ENCODE measurements at regions not wholly inside any gene's neighbourhood (a gene's known extent, or its start where the extent isn't known, plus 50 kb on each side); places are given as distances from the start of the nearest gene placed in this dataset.

DNA sequence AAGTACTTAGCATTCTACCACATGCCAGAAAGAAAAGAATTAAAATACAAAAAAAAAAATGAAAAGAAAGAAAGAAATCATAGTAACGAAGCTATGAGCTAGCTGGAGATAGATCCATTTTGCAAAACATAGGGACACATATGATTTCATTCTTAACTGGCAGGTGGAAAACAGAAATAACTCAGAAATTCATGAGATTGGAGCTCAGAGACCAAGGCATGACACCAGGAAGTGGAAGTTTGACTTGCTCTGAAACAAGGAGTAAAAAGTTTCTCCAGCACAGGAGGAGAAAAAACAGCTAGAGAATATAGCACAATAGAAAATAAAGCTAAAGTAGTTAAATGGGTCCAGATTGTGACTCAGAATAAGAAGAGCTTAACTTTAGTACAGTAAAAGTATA lies 278.1 kb downstream of the ZEB2 start:
- DNase-seq (ENCODE audit: low read depth) = no peak

DNA sequence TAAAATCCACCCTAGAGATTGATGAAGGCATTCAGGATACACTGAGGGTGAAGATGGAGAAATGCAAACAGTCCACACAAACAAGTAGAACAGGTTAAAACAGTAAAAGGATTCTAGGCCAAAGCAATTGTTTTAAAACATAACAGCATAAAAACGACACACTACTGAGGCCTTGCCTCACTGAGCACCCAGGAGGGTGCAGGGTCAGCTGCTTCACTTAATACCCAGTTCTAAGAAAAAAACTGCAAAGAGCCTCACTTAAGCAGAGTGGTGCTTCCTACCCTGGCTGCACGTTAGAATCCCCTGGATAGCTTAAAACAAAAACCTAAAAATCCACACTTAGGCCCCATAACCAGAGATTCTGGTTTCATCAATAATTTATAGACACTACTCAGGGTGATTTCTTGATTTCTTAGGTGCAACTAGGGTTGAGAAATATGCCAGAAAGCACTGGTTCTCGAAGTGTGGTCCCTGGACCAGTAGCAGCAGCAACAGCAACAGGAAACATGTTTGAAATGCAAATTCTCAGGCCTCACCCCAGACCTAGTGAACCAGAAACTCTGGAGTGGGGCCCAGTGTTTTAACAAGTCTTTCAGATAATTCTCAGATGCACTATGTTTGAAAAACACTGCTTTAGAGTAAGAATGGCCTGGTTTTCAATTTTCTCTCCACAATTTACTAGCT lies 279.1 kb downstream of the ZEB2 start:
- DNase-seq (ENCODE audit: low read depth) = no peak

DNA sequence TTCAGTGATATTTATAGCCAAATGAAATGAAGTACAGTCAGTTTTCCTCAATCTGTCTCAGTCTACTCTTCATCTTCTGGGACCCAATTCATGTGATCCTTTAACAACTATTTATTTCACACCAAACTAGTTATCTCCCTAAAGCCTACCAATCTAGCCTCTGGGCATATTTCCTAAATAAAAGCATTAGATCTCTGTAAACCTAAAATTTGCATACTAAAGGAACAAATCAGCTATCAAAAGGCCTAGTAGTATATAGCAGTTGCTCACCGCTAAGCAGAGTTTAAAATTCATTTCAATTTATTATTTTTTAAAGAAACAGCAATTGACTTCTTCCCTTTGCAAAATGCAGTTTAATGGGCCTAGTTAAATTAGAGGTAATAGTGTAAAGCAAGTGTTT lies 280.2 kb downstream of the ZEB2 start:
- DNase-seq (ENCODE audit: low read depth) = no peak

DNA sequence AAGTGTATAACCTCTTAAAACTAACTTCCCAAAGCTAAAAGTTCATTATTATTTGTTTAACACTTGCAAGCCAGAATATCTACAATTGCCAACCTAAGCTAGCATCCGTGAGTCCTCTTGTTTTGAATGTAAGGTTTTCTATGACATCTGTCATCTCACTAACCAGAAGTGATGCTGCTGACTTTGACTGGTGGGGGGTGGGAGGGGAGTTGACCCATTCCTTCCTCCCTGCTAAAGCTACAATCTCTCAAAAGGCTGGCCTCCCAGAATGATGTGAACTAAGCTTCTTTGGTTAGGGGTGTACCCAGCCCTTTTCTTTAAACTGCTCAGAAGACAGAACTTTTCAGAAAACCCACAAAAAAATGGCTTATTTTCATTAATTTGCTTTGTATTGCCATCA lies 280.6 kb downstream of the ZEB2 start:
- DNase-seq (ENCODE audit: low read depth) = no peak

DNA sequence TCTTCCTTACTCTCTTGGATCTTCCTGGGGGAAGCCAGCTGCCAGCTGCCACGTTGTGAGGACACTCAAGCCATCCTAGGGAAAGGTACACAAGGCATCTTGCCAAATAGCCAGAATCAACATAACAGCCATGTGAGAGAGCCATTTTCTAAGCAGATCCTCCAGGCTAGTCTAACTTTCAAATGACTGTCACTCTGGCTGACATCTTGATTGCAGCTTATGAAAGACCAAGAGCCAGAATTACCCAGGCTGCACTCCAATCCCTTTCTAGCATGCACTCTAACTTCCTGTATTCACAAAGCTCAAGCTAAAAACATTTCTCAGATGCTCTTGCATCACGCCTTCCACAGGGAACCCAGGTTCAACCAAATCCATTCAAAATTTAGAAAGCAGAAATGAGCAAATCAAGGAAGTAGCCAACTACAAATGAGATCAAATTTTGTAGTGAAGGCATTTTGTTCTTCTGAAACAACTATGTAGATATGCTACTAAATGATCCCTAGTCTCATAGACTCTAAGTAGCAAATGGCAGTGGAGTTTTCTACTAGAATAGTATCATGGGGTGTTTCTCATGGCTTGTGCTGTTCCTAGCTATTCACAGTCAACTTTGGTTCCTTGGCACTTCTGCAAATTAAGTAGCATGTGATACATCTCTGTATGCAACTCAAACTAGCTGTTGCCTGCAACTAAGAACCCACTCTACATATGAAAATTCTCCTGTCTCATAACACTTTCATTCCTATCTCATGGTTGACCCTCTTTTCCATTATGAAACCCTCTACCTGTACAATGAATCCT lies 281.9 kb downstream of the ZEB2 start:
- DNase-seq (ENCODE audit: low read depth) = no peak

DNA sequence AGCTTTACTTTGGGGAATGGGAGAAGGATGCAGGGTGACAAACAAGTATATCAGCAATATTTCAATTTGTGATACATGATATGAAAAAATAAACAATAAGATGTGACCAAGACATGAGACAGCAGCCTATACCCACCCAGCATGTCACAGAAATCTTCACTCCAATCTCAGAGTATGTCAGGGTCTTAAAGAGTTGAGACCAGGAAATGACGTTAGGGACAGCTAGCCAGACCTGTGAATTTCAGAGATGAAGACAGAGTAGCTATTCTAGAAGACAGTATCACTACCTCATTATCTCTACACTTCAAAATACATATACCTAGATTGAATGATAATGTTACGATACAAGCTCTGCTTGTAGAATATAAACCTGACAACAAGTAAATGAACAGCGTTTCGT lies 282.8 kb downstream of the ZEB2 start:
- DNase-seq (ENCODE audit: low read depth) = no peak

DNA sequence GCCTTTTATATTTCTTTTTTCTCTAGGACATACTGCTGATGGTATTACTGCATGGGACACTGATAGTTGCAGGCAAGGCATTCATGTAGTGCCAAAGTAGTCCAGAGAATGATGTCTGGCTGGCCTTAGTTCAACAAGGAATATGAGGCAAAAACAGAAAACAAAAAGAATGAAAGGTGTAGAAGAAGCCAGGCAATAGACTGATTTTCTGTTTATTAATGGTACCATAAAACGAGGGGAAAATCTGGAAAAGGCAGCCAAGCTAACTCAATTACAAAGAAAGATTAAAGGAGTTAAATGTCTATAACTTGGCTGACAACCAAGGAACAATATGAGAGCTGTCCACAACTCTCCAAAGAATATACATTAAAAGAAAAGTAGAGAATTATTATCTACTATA lies 284.9 kb downstream of the ZEB2 start:
- DNase-seq (ENCODE audit: low read depth) = no peak

DNA sequence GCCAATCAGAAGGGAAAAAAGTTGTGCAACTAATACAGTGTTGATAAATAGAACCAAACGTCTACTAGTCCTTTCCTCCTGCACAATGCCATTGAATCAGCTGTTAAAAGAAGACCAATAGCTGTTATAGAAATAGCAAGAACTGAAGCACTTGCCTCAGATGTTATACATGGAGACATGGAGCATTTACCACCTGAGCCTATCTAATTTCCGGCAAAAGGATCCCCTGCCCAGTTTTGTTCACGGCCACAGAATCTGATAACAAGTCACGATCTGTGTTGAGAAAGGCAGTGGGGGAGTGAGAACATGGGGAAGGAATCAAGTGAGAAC lies 285.4 kb downstream of the ZEB2 start:
- no peak for DNase-seq (ENCODE audit: low read depth)

DNA sequence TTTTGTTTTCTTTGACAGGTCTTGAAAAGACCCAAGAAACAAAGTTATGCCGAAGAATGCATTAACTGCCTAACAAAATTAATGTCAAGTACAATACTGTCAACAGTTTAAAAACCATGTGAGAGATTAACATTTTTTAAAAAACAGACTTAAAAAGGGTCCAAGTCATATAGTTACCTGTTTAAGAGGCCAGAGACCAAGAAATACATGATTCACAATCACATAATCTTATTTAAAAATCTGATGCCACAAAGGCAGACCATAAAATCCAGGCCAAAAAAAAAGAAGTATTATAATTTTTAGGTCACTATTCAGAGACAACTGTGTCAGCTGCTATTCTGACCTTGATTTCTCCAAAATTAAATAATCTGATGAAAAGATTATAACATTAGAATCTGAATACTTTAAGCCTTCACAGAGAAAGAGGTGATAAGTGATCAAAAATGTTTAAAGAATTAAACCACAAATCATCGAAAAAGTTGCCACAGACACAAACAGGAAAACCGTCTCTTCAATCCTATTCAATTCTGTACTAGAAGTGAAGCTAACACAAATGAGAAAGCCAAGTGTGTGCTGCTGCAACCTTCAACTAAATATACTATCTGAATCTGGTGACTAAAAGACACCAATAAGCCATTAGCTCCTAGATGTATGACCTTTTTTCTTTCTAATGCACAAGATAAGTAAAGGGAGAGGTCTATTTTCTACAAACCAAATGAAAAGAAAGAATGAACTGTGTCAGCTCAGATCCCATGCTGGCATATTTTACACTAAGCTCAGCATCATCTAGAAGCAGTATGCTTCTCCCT lies 286.0 kb downstream of the ZEB2 start:
- no peak for DNase-seq (ENCODE audit: low read depth)

DNA sequence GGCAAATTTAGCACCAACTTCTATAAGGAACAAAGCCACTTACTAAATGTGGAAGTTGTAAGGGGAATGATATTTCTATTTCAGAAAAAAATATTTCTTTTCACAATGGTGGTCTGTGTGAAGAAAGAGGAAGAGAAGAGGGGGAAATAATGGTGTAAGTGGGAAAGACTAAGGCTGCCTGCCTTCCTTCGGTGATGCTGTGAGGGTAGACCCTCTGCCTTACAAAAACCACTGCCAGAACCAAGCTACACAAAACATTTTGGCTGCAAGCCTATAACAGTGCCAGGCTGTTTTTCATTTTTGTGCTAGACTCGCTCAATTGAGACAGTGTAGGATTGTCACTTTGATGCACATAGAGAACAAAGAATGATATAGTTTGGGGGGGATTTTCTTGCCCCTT lies 286.6 kb downstream of the ZEB2 start:
- no peak for DNase-seq (ENCODE audit: low read depth)

DNA sequence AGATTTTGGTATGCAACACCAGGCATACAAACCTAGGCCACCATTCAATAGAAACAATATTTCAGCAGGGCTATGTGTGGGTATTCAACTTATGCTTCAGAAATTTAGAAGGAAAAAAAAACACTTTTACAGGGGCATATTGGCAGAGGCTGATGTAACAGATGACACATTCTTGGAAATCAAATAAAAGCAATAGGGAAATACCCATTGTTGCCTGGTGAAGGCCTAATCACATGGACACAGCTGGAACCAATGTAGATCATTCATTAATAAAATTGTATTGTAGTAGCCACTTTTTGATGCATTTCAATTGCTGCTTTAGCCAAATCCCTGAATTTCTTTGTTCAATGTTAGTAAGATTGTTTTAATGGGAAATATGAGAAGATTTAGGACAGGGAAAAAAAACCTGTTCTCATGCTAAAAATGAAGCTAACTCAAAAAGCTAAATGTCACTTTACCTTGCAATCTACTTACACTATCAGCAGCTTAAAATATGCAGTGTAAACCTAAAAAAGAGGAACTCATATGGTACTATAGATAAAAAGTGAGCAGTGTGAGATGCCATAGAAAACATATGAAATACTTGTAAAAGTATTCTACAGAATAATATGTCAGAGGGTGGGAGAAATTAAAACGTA lies 289.4 kb downstream of the ZEB2 start:
- DNase-seq (ENCODE audit: low read depth) = no peak

DNA sequence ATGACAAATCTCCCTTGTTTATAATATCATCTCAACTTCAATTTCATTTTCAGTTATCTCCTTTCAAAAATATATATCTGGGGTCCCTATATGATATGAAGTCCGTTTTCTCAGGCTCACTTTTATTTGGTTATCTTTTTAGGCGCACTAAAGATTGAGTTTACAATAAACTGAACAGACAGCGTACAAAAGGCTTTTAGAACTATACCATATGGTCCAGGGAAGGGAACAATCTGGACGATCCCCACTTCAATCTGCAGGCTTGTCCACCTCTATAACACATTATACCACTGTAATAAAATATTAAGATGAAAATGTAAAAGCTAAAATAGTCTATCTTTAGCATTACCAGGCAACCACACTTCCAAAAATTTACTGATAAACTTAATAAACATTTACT lies 289.9 kb downstream of the ZEB2 start:
- DNase-seq (ENCODE audit: low read depth) = no peak

DNA sequence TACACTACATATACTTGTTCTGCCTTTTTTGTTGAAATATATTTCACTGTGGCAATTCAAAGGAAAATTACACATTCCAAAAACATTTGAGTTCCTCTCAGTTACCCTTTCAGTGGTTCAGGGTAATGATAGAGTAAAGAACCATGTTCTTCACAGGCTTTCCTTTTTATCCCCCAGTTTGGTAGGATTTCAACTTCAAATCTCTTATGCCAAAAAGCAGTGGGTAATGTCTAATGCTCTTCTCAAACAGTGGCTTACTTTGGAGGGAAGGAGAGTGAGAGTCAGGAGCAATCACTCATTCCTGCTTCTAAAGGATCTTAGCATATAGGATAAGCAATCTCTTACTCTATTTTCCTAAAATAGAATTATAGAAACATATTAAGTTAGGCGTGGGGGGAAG lies 290.6 kb downstream of the ZEB2 start:
- DNase-seq (ENCODE audit: low read depth) = no peak

DNA sequence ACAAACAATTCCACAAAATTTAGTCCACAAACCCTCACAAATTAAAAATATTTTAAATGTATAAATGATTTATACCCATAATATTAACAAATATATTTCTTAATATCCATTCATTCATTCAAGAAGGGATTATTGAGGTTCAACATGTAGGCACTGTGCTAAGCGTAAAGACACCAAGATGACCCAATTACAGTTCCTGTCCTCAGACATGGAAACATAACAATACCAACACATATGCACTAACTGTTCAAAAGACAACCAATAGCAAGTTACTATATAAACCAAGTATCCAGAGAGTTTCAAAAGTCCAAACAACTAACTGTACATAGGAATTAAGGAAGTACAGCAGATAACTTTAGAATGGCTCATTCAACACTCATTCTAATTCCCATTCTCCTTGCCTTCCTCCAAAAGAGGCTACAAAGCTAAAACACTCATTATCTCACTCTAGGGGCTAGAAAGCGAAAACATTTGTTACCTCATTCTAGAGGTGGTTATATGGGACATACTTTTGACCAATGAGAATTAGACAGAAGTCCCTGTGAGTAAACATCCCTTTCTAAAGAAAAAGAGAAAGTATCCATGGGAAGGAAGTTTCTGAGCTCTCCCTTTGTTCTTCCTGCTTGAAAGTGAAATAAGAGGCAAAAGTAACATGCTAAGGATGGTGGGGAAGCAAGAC lies 292.4 kb downstream of the ZEB2 start:
- DNase-seq (ENCODE audit: low read depth) = no peak

DNA sequence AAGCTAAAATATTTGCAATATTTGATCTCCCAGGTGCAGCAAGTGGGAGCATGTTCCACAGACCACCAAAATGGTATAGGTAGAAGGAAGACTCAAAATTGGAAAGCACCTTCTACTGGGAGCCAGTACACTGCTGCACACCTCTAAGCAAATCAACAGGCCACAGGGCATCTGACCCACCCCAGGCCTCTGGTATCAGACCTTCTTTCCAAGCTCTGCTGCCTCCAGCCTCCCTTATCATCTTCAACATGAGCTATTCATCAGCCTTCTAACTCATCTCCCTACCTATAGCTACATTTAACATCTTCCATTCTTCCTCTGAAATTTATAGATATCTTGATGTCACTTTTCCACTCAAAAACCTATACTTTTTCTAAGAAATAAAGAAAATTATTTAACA lies 294.8 kb downstream of the ZEB2 start:
- no peak for DNase-seq (ENCODE audit: low read depth)

DNA sequence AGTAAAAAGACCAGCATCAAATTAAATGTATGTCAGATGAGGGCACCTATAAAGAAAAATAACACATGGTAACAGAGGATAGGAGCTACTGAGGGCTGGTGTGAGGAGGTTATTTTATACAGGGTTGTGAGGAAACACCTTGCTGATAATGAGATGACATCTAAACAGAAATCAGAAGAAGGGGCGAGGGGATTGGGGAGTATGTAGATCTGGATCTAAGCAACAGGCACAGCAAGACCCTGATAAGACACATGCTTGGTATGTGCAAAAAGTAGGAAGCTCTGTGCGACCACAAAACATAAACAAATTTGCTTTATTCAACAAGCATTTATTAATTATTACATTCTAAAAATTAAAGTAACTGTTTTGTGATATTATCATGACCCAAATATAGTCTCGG lies 295.4 kb downstream of the ZEB2 start:
- no peak for DNase-seq (ENCODE audit: low read depth)

DNA sequence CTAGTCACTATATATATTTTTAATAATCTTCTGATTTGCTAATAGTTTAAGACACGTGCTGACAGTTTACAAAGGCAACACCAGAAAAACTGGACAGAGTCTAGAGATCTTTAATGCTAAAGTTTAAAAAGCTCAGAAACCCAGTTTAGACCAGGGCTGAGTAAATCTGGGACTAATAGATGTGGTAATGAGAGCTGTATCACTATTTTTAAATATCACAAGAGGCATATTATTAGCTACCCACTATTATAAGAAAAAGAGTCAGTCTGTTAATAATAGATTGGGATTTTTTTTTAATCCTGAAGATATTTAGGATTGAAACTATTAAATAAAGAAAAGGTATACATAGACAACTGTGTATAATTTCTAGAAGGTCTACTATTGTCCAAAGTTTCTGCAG lies 299.9 kb downstream of the ZEB2 start:
- no peak for DNase-seq (ENCODE audit: low read depth)

DNA sequence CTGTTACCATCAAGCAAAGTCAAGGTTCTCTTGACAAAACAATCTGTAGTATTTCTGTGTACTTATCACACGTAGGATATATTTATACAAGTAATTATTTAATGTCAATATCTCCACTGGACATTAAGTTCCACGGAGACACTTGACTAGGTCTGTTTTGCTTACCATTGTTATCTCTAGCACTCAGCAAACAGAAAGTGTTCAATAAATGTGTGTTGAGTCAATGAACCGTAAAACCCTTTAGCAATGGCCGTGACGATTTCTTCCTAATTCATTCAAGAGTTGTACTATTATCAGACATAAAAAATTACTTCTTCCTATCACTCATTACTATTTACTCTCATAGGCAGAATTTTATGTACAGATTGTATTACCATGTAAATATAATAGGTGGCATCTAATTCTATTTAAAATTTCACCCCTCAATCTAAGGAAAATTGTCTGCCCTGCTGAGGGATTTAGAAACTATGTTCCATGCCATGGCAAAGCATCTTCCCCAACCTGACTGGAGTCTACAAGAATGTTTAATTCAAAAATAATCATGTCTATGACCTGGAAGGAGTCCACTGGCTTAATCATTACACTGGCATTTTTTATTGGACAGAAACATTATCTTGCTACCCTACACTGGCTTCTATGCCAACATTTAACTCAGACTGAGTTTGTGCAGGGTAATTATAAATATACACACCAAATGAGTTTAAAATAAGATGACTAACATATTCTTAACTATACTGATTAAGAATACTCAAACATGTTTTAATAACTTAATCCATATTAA lies 301.9 kb downstream of the ZEB2 start:
- DNase-seq (ENCODE audit: low read depth) = no peak

DNA sequence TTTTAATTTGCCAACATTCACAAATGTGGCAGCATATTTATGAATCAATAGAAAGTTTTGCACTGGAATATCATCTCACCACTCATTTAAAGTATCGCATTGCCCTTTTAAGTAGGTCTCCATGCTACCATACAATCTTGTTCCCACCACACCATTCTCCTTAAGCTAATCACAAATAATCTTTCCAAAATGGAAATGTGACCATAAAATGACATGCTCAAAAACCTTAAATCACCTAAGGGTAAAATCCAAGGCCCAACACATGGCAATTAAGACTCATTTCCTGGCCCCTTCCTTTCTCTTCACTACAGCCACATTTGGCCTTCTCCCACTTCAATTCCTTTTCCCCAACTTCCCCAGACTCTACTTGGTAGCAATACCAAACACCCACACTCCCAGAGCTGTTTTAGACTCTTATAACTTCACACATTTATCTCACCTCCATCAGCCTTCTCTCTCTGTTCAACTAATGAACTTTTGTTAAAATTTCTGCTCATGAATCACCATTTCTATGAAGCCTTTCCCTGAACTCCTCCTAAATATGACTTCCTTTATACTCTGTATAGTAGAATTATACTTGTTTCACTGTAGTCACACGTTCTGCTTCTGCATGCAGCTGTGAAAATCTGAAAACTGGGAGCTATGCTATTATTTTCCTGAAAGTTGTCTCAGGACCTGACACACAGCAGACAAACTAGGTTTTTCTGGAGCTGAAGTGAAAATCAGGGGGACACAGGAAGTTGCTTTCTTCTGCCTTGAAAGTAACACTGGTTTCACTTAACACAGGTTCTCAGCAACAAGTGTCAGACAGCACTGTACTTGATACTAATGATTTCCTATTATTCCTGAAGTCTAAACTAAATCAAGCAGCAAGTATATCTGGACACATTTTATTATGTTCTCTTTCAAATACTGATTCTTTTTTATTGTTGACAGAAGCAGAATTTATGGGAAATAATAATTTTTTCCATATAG lies 303.9 kb downstream of the ZEB2 start:
- no peak for DNase-seq (ENCODE audit: low read depth)

DNA sequence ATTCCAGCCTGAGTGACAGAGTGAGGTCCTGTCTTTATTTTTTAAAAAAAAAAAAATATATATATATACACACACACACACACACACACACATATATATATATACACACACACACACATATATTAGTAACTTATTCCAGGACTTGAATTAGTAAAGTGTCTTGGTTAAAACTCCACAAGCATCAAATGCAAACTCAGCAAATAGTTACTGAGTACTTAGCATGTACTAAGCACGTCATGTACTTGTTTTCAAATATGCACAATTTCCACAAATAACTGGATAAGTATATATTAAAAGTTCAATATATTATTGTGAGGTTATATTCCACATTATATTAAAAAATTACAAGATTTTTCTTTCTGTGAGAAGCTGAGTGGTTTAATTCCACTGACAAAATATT lies 304.7 kb downstream of the ZEB2 start:
- DNase-seq (ENCODE audit: low read depth) = no peak

Data from activated T-cell treated with anti-CD3 and anti-CD28 coated beads for 24 hours (primary cell).